Liver (tissue), 8 donors: ENCODE measurements at regions not wholly inside any gene's neighbourhood (a gene's known extent, or its start where the extent isn't known, plus 50 kb on each side); places are given as distances from the start of the nearest gene placed in this dataset.

Source experiments
- DNase-seq: peaks from one replicate; pipeline ENCODE4 v3.0.0-alpha.2; 2017; ENCODE audit warnings: low spot score
- H3K27ac ChIP-seq, 2 donors: one replicate each; pipeline ENCODE4 v1.7.0; 2013; ENCODE audit warnings: inconsistent platforms in 2 of 2, low read length in 2 of 2, control low read depth in 1 of 2, low read depth in 1 of 2, mild to moderate bottlenecking in 1 of 2
- H3K27me3 ChIP-seq, 4 donors: one replicate each; pipeline versions ENCODE4 v1.6.1 to v1.7.0; 2013; ENCODE audit warnings: low read length in 3 of 4, inconsistent platforms in 1 of 4, mild to moderate bottlenecking in 1 of 4, moderate library complexity in 1 of 4; ENCODE audit not compliant: control insufficient read depth in 4 of 4, insufficient read depth in 4 of 4
- H3K36me3 ChIP-seq, 4 donors: one replicate each; pipeline versions ENCODE4 v1.6.1 to v1.7.0; 2013; ENCODE audit warnings: low read length in 3 of 4, mild to moderate bottlenecking in 3 of 4, low read depth in 1 of 4, moderate library complexity in 1 of 4; ENCODE audit not compliant: control insufficient read depth in 4 of 4, insufficient read depth in 3 of 4
- H3K4me1 ChIP-seq, 4 donors: one replicate each; pipeline versions ENCODE4 v1.6.1 to v1.7.0; 2013; ENCODE audit warnings: low read length in 3 of 4, mild to moderate bottlenecking in 3 of 4, moderate library complexity in 1 of 4; ENCODE audit not compliant: control insufficient read depth in 4 of 4, insufficient read depth in 4 of 4
- H3K4me3 ChIP-seq, 3 donors: one replicate each; pipeline versions ENCODE4 v1.6.1 to v1.7.0; 2013; ENCODE audit warnings: low read length in 3 of 3, control low read depth in 1 of 3, low read depth in 1 of 3, mild to moderate bottlenecking in 1 of 3
- H3K9ac ChIP-seq, 2 donors: one replicate each; pipeline ENCODE4 v1.7.0; 2013; ENCODE audit warnings: low read length in 2 of 2, mild to moderate bottlenecking in 2 of 2, moderate library complexity in 2 of 2, control low read depth in 1 of 2, low read depth in 1 of 2
- H3K9me3 ChIP-seq, 4 donors: one replicate each; pipeline versions ENCODE4 v1.6.1 to v1.7.0; 2013; ENCODE audit warnings: low read length in 3 of 4; ENCODE audit not compliant: control insufficient read depth in 4 of 4
- EGR1 ChIP-seq, 2 donors: IDR thresholded peaks; 2 replicates each; pipeline ENCODE4 v1.6.1; 2016 to 2018; ENCODE audit warnings: antibody characterized with exemption in 2 of 2, low read depth in 2 of 2
- FOXA1 ChIP-seq: IDR thresholded peaks from 2 replicates; pipeline ENCODE4 v1.6.1; 2016; ENCODE audit warnings: antibody characterized with exemption
- FOXA2 ChIP-seq: IDR thresholded peaks from 2 replicates; pipeline ENCODE4 v1.6.1; 2016; ENCODE audit warnings: antibody characterized with exemption
- GABPA ChIP-seq, 2 donors: IDR thresholded peaks in 1 of 2; conservative IDR thresholded peaks in 1 of 2; 2 replicates each; pipeline ENCODE4 v1.6.1; 2016; ENCODE audit warnings: antibody characterized with exemption in 2 of 2, mild to moderate bottlenecking in 1 of 2, moderate library complexity in 1 of 2
- HNF4A ChIP-seq, 2 donors: conservative IDR thresholded peaks; 2 replicates each; pipeline ENCODE4 v1.6.1; 2016; ENCODE audit warnings: antibody characterized with exemption in 2 of 2, mild to moderate bottlenecking in 2 of 2
- HNF4G ChIP-seq: IDR thresholded peaks from 2 replicates; pipeline ENCODE4 v1.6.1; 2016; ENCODE audit warnings: antibody characterized with exemption
- JUND ChIP-seq, 2 donors: IDR thresholded peaks; 2 replicates each; pipeline ENCODE4 v1.6.1; 2016; ENCODE audit warnings: antibody characterized with exemption in 2 of 2
- MAX ChIP-seq: IDR thresholded peaks from 2 replicates; pipeline ENCODE4 v1.6.1; 2016; ENCODE audit warnings: antibody characterized with exemption
- NR2F2 ChIP-seq: IDR thresholded peaks from 2 replicates; pipeline ENCODE4 v1.6.1; 2016; ENCODE audit warnings: antibody characterized with exemption
- RAD21 ChIP-seq, 2 donors: IDR thresholded peaks; 2 replicates each; pipeline ENCODE4 v1.6.1; 2016; ENCODE audit warnings: antibody characterized with exemption in 2 of 2, mild to moderate bottlenecking in 2 of 2
- REST ChIP-seq: IDR thresholded peaks from 2 replicates; pipeline ENCODE4 v1.6.1; 2016; ENCODE audit warnings: antibody characterized with exemption, mild to moderate bottlenecking
- RXRA ChIP-seq, 2 donors: IDR thresholded peaks; 2 replicates each; pipeline ENCODE4 v1.6.1; 2017 to 2018; ENCODE audit warnings: antibody characterized with exemption in 2 of 2, mild to moderate bottlenecking in 1 of 2
- SP1 ChIP-seq: IDR thresholded peaks from 2 replicates; pipeline ENCODE4 v1.6.1; 2018; ENCODE audit warnings: antibody characterized with exemption, mild to moderate bottlenecking
- TAF1 ChIP-seq: conservative IDR thresholded peaks from 2 replicates; pipeline ENCODE4 v1.6.1; 2016; ENCODE audit warnings: antibody characterized with exemption, mild to moderate bottlenecking
- YY1 ChIP-seq: IDR thresholded peaks from 2 replicates; pipeline ENCODE4 v1.6.1; 2016; ENCODE audit warnings: antibody characterized with exemption, mild to moderate bottlenecking
- ZBTB33 ChIP-seq: IDR thresholded peaks from 2 replicates; pipeline ENCODE4 v1.6.1; 2016; ENCODE audit warnings: antibody characterized with exemption
- WGBS: extraction: QIAGEN DNeasy Blood & Tissue Kit; methylation state at CpG from one replicate; pipeline ENCODE4 v1.1.7; 2013; 5-methylcytosine and 5-hydroxymethylcytosine counted together
- TF ChIP-seq, protein P1 (sequence below): IDR thresholded peaks from 2 replicates; pipeline ENCODE4 v1.6.1; 2016; ENCODE audit warnings: antibody characterized with exemption
- TF ChIP-seq, protein P2 (sequence below): fragments of 150-350 bp; IDR thresholded peaks from 2 replicates; pipeline ENCODE4 v1.5.1; 2017; ENCODE audit warnings: improper control_type of control experiment, low read depth, low read length; ENCODE audit not compliant: missing input control
- donor health status: healthy.
- donor health status: healthy.
- donor health status: healthy.
- donor health status: healthy.
- donor health status: healthy.

GRCh38 chr2:11891028-11891427, 144.6 kb downstream of the LPIN1 start:
- H3K36me3 ChIP-seq = no peaks in the 10 kb centered on the region
- H3K27ac ChIP-seq = no peak overlapping the region
- no peaks in the 10 kb centered on the region for H3K4me1 ChIP-seq
- 64% methylated on average over 5 of the region's 5 CpGs for WGBS
- no peak overlapping the region for H3K9ac ChIP-seq
- H3K9me3 ChIP-seq = peaks cover 0 to 17% (median 7%) of the 10 kb centered on the region in 4 donors
- no peaks in the 10 kb centered on the region for H3K27me3 ChIP-seq
- TF ChIP-seq HNF4A (conservative IDR thresholded peaks at IDR 0.05) (no peak), REST (no peak), EGR1 (IDR thresholded peaks at IDR 0.05; ENCODE audit: low read depth in 2 of 2) (no peak), JUND (IDR thresholded peaks at IDR 0.05) (no peak), RXRA (IDR thresholded peaks at IDR 0.05) (no peak), SP1 (no peak), HNF4G (no peak), YY1 (no peak), NR2F2 (no peak), TAF1 (no peak), RAD21 (IDR thresholded peaks at IDR 0.05) (no peak), FOXA1 (no peak)
- TF ChIP-seq, protein P1, sequence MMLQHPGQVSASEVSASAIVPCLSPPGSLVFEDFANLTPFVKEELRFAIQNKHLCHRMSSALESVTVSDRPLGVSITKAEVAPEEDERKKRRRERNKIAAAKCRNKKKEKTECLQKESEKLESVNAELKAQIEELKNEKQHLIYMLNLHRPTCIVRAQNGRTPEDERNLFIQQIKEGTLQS = no peak
- no peak overlapping the region for H3K4me3 ChIP-seq
- DNase-seq = no peak

- H3K4me1 ChIP-seq = no peaks in the 10 kb centered on the region
- peaks cover 0 to 17% (median 7%) of the 10 kb centered on the region in 4 donors for H3K9me3 ChIP-seq
- TF ChIP-seq YY1 = no peak
- no peak for TF ChIP-seq EGR1 (IDR thresholded peaks at IDR 0.05; ENCODE audit: low read depth in 2 of 2)
- no peak for TF ChIP-seq RAD21 (IDR thresholded peaks at IDR 0.05)
- no peaks in the 10 kb centered on the region for H3K36me3 ChIP-seq
- WGBS = 87% methylated on average over 4 of the region's 4 CpGs
- H3K9ac ChIP-seq = no peak overlapping the region
- H3K4me3 ChIP-seq = no peak overlapping the region
- peak; percentile 20 for DNase-seq
- no peaks in the 10 kb centered on the region for H3K27me3 ChIP-seq
- H3K27ac ChIP-seq = no peak overlapping the region
Measured at GRCh38 chr2:11891671-11892440, 145.4 kb downstream of the LPIN1 start.

GRCh38 chr2:11896386-11896785, 150.0 kb downstream of the LPIN1 start:
- Histone ChIP-seq H3K27me3 (no peaks in the 10 kb centered on the region), H3K4me1 (no peaks in the 10 kb centered on the region), H3K9me3 (peaks cover 0 to 2% (median 0%) of the 10 kb centered on the region in 4 donors), H3K36me3 (no peaks in the 10 kb centered on the region), H3K9ac (no peak overlapping the region), H3K4me3 (no peak overlapping the region), H3K27ac (no peak overlapping the region)
- no peak for TF ChIP-seq HNF4G
- no peak for TF ChIP-seq TAF1
- no peak for TF ChIP-seq JUND (IDR thresholded peaks at IDR 0.05)
- TF ChIP-seq EGR1 (IDR thresholded peaks at IDR 0.05; ENCODE audit: low read depth in 2 of 2) = no peak
- TF ChIP-seq GABPA (IDR thresholded peaks at IDR 0.05 in 1 of 2, conservative IDR thresholded peaks at IDR 0.05 in 1 of 2) = no peak
- TF ChIP-seq YY1 = no peak
- no peak for TF ChIP-seq FOXA2
- no peak for TF ChIP-seq ZBTB33
- TF ChIP-seq, protein P2, sequence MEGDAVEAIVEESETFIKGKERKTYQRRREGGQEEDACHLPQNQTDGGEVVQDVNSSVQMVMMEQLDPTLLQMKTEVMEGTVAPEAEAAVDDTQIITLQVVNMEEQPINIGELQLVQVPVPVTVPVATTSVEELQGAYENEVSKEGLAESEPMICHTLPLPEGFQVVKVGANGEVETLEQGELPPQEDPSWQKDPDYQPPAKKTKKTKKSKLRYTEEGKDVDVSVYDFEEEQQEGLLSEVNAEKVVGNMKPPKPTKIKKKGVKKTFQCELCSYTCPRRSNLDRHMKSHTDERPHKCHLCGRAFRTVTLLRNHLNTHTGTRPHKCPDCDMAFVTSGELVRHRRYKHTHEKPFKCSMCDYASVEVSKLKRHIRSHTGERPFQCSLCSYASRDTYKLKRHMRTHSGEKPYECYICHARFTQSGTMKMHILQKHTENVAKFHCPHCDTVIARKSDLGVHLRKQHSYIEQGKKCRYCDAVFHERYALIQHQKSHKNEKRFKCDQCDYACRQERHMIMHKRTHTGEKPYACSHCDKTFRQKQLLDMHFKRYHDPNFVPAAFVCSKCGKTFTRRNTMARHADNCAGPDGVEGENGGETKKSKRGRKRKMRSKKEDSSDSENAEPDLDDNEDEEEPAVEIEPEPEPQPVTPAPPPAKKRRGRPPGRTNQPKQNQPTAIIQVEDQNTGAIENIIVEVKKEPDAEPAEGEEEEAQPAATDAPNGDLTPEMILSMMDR = no peak
- TF ChIP-seq MAX = no peak
- TF ChIP-seq, protein P1 = no peak
- no peak for DNase-seq
- WGBS = 63% methylated on average over 3 of the region's 3 CpGs
